HG03139 (cell line): ENCODE measurements at regions not wholly inside any gene's neighbourhood (a gene's known extent, or its start where the extent isn't known, plus 50 kb on each side); places are given as distances from the start of the nearest gene placed in this dataset.
"Not testable (repeated sequence)": the region's sequence is repeated elsewhere in the genome, so short reads cannot be mapped to it uniquely, and the experiment has no call there.

Source experiments
- ATAC-seq: cut with Tn5 transposase; IDR thresholded peaks from one replicate; pipeline ENCODE4 v1.9.1; 2021; ENCODE audit not compliant: unreplicated experiment

- no peak for ATAC-seq
Measured at GRCh38 chr9:117775591-117775990, 71.4 kb downstream of the TLR4 start.

DNA sequence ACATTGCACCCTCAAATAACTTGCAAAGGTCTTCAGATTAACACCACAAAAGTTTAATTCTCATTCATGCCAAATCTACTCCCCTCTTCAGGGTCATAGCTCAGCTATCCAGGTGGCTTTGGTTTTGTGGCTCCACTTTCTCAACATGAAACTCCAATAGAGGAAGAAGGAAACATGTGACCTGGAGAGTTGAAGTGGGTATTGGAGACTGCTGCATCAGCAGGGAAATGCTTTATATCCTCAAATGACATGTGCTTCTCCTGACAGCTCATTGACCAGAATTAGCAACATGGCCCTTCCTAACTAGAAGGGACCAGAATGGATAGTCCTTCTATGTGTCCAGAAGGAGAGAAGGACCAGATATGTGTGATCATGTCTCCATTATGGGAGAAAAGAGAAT is 73.6 kb downstream of the TLR4 start:
- peak; percentile 63 for ATAC-seq

DNA sequence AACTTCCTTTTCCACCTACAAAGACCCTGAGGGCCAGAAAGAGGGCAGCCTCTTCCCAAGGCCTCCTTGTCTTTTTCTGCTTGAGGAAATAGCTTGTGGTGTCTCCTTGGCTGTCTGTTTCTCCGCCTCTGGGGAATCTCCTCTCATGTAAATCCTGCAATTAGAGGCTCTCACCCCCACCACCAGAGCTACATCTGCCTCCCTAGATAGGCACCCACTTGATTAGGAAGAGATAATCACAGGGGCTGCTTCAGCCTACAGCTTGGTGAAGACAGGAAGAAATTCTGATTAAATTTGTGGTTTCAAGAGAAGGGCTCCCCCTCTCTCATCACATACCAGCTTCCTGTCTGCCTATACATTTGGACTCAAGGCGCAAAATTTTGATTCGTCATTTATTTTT is 75.6 kb downstream of the TLR4 start:
- ATAC-seq = no peak

DNA sequence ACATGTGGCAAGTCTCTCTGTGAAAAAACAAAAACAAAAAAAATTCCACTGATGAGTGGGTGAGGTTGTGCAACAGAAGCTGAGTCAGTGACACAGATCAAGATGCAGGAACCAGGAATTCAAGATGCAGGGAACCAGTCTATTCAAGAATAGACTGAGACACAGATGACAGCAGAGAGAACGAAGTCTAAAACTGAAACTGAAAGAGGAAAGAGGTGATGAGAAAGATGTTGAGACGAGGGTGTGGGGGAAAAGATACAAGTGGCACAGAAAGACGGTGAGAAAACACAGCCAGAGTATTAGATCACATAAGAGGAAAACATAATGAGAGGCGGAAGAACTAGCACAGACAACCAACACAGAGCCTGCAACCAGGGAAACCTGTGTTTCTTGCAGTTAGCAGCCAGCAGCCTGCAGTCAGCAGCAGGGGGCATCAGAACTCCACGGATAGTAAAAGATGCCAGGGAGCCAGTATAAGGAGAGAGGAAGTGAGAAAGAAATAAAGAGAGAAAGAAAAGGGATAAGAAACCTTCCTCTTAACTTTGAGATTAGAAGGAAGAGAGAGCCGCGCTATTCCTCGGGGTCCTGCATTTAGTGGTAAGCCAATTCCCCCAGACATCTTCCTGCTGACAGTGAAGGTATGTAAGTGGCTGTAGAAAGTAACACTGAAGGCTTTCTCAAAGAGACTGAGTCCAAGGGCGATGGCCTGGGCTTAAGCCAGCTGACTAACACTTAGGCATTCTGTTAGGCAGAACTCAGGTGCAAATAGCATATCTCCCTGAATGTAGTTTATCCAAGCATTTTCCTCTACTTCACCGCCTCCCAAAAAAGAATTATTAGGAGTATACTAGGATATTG is 79.0 kb downstream of the TLR4 start:
- ATAC-seq = peak; percentile 69

DNA sequence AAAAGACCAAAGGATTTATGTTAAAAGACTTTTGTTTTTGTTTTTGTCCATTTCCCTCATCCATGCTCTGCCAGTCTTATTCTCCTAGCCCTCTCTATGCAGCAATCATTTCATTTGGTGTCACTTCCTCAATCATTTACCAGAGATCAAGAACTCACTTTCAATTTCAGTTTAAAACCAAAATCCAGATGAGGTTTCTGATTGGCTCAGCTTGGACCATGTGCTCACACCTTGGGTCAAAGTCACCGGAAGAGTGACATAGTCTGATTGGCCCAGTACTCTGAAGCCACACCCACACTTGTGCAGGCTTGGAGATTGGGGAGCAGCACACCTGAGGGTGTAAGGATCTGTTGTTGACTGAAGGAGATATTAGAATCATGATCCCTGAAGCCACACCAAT is 79.6 kb downstream of the TLR4 start:
- ATAC-seq = peak; percentile 79

GRCh38 chr9:117784996-117785395 is 80.8 kb downstream of the TLR4 start:
- ATAC-seq = no peak

GRCh38 chr9:117787746-117788145 is 83.5 kb downstream of the TLR4 start:
- no peak for ATAC-seq

GRCh38 chr9:117795271-117795670 is 91.1 kb downstream of the TLR4 start:
- ATAC-seq = no peak

- no peak for ATAC-seq
Measured at GRCh38 chr9:117796681-117797080, 92.5 kb downstream of the TLR4 start.

GRCh38 chr9:117800389-117800788 is 96.2 kb downstream of the TLR4 start:
- ATAC-seq = no peak

DNA sequence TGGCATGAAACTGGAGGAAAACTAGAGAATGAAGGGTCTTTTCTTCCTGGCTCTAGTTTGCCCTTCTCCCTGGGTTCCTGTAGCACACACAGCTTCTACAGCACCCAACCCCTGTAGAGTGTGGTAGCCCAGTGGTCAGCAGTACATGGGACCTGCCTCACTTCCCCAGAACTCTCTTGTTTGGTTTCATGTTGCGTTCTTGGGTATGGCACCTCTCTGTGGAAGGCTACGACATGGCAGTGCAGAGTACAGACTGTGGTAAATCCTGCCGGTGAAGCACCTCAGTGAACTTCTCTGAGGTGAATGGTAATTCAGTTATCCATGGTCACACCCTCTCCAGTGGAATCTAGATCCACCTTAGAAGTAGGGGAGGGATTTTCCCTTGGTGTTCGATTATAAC is 105.5 kb downstream of the TLR4 start:
- no peak for ATAC-seq

DNA sequence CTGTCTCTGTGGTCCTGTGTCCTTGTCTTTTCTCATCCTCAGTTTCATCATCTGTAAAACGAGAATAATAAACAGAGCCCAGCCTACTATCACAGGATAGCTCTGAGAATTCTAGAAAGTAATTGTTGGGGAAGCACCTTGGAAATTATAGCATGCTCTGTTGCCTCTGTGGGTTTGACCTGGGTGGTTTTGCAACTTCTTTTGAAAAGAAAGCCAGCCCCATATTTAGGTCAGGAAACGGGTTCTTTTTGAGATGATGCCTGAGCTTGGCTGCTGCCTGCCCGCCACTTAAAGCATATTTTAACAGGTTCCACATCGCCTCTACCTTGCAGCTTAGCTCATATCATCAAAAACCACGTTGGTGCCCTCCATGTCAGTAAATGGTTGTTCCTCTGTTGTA is 111.1 kb downstream of the TLR4 start:
- no peak for ATAC-seq

DNA sequence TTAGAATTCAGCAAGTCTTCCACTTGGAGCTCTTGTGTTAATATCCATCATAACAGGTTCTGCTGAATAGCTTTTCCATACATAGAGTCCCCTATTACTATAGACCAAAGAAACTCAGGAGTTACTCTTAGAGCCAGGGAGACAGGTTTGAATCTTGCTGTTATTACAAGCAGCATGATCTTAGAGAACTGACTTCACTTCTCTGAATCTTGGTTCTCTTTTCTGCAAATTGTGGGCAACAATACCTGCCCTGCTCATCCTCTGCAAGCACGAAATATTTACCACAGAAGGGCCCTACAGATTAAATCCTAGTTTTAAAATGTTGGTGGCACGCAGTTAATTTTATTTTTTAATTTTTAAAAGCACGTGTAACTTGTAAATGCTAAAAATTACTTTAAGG is 111.7 kb downstream of the TLR4 start:
- no peak for ATAC-seq

DNA sequence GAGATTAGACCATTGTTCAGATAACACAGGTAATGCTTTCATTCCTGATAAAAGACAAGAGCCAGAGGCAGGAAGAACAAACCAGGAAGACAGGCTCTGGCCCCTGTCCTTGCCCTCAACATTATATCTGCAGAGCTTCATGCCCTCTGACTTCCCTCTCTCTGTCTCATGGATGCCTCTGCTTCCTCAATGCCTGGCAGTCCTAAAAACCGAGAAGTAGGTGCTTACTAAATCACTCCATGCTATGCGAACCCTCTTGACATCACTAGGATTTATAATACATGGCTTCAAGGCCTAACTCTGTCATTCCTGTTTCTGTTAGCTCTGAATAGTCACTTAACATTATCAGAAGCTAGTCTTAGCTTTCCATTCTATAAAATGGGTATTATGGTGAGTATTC is 117.8 kb downstream of the TLR4 start:
- no peak for ATAC-seq

- ATAC-seq = no peak
Measured at GRCh38 chr9:117823576-117823975, 119.4 kb downstream of the TLR4 start.

DNA sequence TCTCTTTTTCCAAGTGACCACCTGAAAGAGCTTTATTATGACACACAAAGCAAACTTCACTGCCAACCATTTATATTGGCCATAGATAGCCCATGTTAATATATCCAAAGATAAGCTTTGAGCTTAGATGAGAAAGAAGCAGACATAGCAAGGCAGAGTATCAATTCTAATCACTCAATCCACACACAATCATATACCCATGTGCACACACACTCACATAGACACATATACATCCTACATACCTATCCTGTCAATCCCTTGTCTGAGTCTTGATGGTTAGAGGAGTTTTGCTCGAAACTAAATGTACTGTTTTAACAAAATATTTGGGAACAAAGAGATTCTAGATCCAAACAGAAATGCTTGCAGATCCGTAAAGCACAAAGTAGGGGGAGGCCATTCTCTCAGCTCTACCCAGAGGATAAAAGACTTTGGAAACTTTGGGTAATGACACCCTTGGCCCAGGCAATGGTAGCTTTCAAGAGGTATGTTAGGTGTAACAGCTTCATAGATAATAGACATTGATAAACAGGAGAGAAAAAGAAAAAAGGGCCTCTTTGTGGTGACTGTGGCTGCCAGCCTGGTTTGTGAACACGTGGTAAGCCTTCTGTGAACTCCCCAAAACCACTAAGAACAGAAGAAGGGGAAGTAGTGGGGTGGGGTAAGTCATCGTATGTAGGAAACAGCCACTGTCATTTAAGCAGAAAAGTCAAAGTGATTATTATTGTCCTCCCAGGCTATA is 121.6 kb downstream of the TLR4 start:
- peak; percentile 99 for ATAC-seq

DNA sequence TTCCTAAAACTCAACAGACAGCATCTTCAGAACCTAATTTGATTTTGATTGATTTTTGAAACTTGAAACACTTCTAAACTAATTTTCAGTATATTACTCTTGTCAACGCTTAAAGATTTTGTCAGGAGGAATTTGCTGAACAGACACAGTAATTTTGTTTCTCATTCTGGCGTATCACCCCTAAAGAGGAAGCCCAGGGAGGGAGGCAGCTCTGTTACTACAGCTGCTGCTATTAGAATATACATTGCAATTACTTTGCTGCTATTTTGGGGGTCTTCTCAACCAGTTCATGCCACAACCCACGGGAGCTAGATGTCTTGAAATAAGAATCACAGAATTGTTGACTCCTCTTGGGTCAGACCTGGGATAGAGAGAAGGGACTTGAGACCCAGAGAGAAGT is 122.6 kb downstream of the TLR4 start:
- no peak for ATAC-seq

GRCh38 chr9:117827456-117827855 is 123.3 kb downstream of the TLR4 start:
- ATAC-seq = no peak

DNA sequence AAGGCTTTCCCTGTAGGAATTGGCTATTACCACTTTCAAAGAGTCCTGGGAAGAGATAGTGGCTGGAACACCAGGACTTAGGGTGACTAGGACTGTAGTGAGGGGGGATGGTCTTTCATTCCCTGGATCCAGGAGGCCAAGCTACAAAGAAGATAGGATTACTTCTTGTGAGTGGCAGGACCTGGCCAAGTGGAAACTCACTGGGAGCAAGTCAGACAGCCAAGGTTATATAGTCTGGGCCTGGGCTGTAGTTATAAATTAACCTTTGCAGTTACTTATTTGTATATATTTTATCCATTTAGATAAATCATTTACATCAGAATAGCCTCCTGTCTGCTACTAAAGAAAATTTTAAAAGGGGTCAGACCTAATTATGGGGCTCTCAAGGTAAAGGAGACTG is 124.3 kb downstream of the TLR4 start:
- ATAC-seq = no peak

DNA sequence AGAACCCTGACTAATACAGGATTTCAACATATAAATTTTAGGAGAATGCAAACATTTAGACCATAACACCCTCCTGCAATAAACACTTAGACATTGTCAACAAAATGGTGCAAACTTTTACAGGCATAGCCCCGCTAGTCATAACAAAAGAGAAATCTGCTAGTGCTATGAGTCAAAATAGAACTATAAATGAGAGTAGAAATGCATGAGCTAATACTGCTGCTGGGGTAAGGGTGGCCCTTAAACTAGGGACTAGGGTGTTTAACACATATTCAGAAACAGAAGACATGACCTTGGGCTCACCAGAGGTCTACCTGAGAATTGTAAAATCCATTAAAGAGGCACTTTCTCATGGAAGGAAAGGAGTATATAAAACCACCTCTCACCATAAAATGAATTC is 131.6 kb downstream of the TLR4 start:
- ATAC-seq = peak; percentile 76

DNA sequence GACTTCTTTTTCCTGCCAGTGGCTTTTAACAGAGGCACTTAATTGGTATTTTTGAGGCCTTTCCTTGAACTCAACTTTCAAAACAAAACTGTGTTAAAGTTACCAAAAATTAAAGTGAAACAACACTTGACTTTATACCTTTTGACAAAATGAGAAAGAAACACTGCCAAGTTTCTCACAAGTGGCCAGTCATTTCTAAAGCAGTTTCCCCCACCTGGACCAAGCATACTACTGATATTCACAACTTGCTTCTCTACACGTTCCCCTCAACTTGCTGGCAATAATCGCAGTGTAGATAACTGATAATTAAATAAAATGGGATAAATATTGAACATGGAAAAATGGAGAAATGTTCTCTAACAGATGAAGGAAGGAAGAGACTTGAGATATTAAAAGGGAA is 135.7 kb downstream of the TLR4 start:
- no peak for ATAC-seq

GRCh38 chr9:117851836-117852461 is 147.7 kb downstream of the TLR4 start:
- ATAC-seq = not testable (repeated sequence)
